Muscle of leg (tissue), 3 donors: ENCODE measurements at regions not wholly inside any gene's neighbourhood (a gene's known extent, or its start where the extent isn't known, plus 50 kb on each side); places are given as distances from the start of the nearest gene placed in this dataset.

ENCODE experiments used
- DNase-seq: peaks from one replicate; pipeline ENCODE4 v3.0.0; 2013
- H3K27ac ChIP-seq: one replicate; pipeline ENCODE4 v1.5.1; 2013; ENCODE audit warnings: mild to moderate bottlenecking, low read length, control low read depth
- H3K27me3 ChIP-seq: one replicate; pipeline ENCODE4 v1.6.1; 2013; ENCODE audit warnings: low read length; ENCODE audit not compliant: control insufficient read depth, insufficient read depth
- H3K36me3 ChIP-seq: one replicate; pipeline ENCODE4 v1.6.1; 2013; ENCODE audit warnings: low read length; ENCODE audit not compliant: control insufficient read depth, insufficient read depth
- H3K4me1 ChIP-seq: one replicate; pipeline ENCODE4 v1.6.1; 2013; ENCODE audit warnings: low read length; ENCODE audit not compliant: control insufficient read depth, insufficient read depth
- H3K4me3 ChIP-seq: one replicate; pipeline ENCODE4 v1.5.1; 2013; ENCODE audit warnings: low read length, control low read depth
- H3K9me3 ChIP-seq: replicated peaks from 2 replicates; pipeline ENCODE4 v1.6.1; 2013; ENCODE audit warnings: low read depth, low read length; ENCODE audit not compliant: control insufficient read depth
- WGBS: methylation state at CpG from one replicate; pipeline ENCODE4 v1.1.5; 2013; ENCODE audit warnings: missing lambda C conversion rate; ENCODE audit not compliant: insufficient coverage; 5-methylcytosine and 5-hydroxymethylcytosine counted together

- peaks cover 9% of the 10 kb centered on the region for H3K4me1 ChIP-seq
- WGBS, result 71% methylated on average over 5 of the region's 11 CpGs
- no peak overlapping the region for H3K27ac ChIP-seq
- no peak overlapping the region for H3K4me3 ChIP-seq
- DNase-seq, result peak; percentile 54
- H3K36me3 ChIP-seq, result no peaks in the 10 kb centered on the region
- no peaks in the 10 kb centered on the region for H3K27me3 ChIP-seq
- H3K9me3 ChIP-seq, result no peaks in the 10 kb centered on the region
Observed at GRCh38 chr1:219460896-219461815, 151.7 kb downstream of the ZC3H11B start.

DNA sequence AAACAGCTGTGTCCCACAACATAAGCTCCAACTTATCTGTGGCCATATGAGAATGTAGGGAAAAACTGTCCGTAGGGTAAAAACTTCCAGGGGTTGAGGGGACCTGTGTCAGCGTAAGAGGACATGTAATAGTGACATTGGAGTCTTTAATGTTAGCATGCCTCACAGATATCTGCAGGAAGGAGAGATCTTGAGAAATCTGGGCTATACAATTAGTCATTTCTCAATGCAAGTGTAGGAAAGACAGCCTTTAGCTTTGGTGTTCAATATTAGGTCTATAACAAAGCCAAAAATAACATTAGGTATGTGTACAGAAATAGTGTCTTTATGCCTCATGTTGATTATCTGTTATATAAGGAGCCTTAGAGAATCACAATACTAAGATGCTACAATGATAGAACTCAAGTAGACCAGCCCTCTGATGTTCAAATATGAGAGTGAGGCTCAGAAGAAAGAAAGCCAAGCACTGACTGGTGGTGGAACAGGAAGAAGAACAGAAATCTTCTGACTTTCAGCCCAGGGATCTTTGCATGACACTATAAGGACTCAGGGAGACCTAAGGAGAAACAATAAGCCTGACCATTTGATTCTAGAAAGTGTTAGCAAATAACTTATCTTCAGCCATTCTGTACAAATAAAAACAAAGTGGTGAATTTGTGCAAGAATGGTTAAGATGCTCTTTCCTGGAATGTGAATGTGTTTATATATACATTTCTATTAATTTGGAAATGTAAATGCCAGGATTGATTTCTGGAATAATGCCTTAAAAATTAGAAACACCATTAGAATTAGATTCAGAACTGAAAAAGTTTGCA lies 152.6 kb downstream of the ZC3H11B start:
- Histone ChIP-seq H3K36me3 (no peaks in the 10 kb centered on the region), H3K4me3 (no peak overlapping the region), H3K27ac (peak overlapping the region; percentile 55), H3K9me3 (no peaks in the 10 kb centered on the region), H3K4me1 (peaks cover 9% of the 10 kb centered on the region), H3K27me3 (no peaks in the 10 kb centered on the region)
- DNase-seq, result no peak
- 100% methylated on average over 1 of the region's 2 CpGs for WGBS

- Histone ChIP-seq H3K9me3 (no peaks in the 10 kb centered on the region), H3K27me3 (no peaks in the 10 kb centered on the region), H3K4me3 (no peak overlapping the region), H3K27ac (peak overlapping the region; percentile 55), H3K4me1 (peaks cover 9% of the 10 kb centered on the region), H3K36me3 (no peaks in the 10 kb centered on the region)
- DNase-seq, result peak; percentile 91
- WGBS, result 48% methylated on average over 3 of the region's 5 CpGs
Observed at GRCh38 chr1:219459351-219460080, 153.4 kb downstream of the ZC3H11B start.

- Histone ChIP-seq H3K27me3 (no peaks in the 10 kb centered on the region), H3K36me3 (no peaks in the 10 kb centered on the region), H3K27ac (no peak overlapping the region), H3K4me1 (no peaks in the 10 kb centered on the region), H3K9me3 (no peaks in the 10 kb centered on the region), H3K4me3 (no peak overlapping the region)
- DNase-seq, result no peak
- WGBS, result no CpG with 5 or more reads among the region's 3 CpGs
Observed at GRCh38 chr1:219446288-219446687, 166.6 kb downstream of the ZC3H11B start.

GRCh38 chr1:219445864-219446263 lies 167.0 kb downstream of the ZC3H11B start:
- Histone ChIP-seq H3K27me3 (no peaks in the 10 kb centered on the region), H3K36me3 (no peaks in the 10 kb centered on the region), H3K9me3 (no peaks in the 10 kb centered on the region), H3K27ac (no peak overlapping the region), H3K4me1 (no peaks in the 10 kb centered on the region), H3K4me3 (no peak overlapping the region)
- no peak for DNase-seq
- WGBS, result no CpG with 5 or more reads among the region's 2 CpGs

- no peak overlapping the region for H3K4me3 ChIP-seq
- DNase-seq, result no peak
- no peaks in the 10 kb centered on the region for H3K9me3 ChIP-seq
- no peaks in the 10 kb centered on the region for H3K36me3 ChIP-seq
- no peaks in the 10 kb centered on the region for H3K27me3 ChIP-seq
- WGBS, result no CpG with 5 or more reads among the region's 4 CpGs
- no peak overlapping the region for H3K27ac ChIP-seq
- H3K4me1 ChIP-seq, result no peaks in the 10 kb centered on the region
Observed at GRCh38 chr1:219444474-219444873, 168.4 kb downstream of the ZC3H11B start.

DNA sequence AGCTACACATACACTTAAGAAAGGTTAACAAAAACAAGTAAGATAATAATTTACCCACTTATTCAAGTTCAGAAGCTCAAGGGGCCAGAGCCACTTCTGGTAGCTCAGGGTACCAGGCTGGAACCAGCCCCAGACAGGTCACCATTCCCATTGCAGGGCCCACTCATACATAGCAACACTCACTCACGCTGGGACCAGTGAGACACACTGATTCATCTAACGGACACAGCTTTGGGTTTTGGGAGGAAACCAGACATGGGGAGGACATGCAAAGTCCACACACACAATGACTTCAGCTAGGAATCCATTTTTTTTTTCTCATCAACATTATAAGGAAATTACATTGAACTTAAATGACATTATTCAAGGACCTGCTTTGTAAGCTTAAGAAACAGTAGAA lies 169.1 kb downstream of the ZC3H11B start:
- no CpG with 5 or more reads among the region's 2 CpGs for WGBS
- H3K27me3 ChIP-seq, result no peaks in the 10 kb centered on the region

GRCh38 chr1:219442611-219443061 lies 170.3 kb downstream of the ZC3H11B start:
- Histone ChIP-seq H3K4me3 (no peak overlapping the region), H3K36me3 (no peaks in the 10 kb centered on the region), H3K9me3 (no peaks in the 10 kb centered on the region), H3K4me1 (no peaks in the 10 kb centered on the region), H3K27me3 (no peaks in the 10 kb centered on the region), H3K27ac (no peak overlapping the region)
- WGBS, result 0% methylated on average over 2 of the region's 4 CpGs
- peak; percentile 62 for DNase-seq

More for the DNA sequence above, 169.1 kb downstream of the ZC3H11B start:
- Histone ChIP-seq H3K4me1 (no peaks in the 10 kb centered on the region), H3K4me3 (no peak overlapping the region), H3K9me3 (no peaks in the 10 kb centered on the region), H3K36me3 (no peaks in the 10 kb centered on the region), H3K27ac (no peak overlapping the region)
- no peak for DNase-seq

DNA sequence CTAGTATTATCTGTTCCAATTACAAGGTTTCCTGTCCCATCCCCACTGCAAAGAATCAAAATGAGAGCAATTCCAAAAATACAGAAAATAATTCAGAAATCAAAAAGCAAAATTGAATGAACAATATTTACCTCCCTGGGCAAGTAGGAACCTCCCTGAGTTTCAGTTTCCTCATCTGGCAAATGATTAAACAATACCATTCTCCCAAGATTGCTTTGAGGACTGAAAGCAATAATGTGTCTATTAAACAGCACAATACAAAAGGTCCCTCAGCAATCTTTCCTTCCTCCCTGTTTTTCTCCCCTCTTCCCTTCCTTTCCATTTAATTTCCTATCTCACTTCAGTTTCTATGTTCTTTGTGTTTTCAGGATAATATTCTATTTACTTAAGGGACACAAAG lies 171.0 kb downstream of the ZC3H11B start:
- no peak for DNase-seq

GRCh38 chr1:219439376-219439775 lies 173.5 kb downstream of the ZC3H11B start:
- no peaks in the 10 kb centered on the region for H3K27me3 ChIP-seq
- H3K9me3 ChIP-seq, result no peaks in the 10 kb centered on the region
- no peak overlapping the region for H3K4me3 ChIP-seq
- H3K27ac ChIP-seq, result no peak overlapping the region
- 100% methylated on average over 1 of the region's 2 CpGs for WGBS
- no peaks in the 10 kb centered on the region for H3K36me3 ChIP-seq
- peaks cover 2% of the 10 kb centered on the region for H3K4me1 ChIP-seq
- DNase-seq, result no peak

More for the DNA sequence above, 171.0 kb downstream of the ZC3H11B start:
- H3K4me1 ChIP-seq, result no peaks in the 10 kb centered on the region
- no peaks in the 10 kb centered on the region for H3K9me3 ChIP-seq
- no peaks in the 10 kb centered on the region for H3K36me3 ChIP-seq
- H3K27me3 ChIP-seq, result no peaks in the 10 kb centered on the region
- H3K4me3 ChIP-seq, result no peak overlapping the region
- no peak overlapping the region for H3K27ac ChIP-seq
